ENCODE measurements at regions not wholly inside any gene's neighbourhood (a gene's known extent, or its start where the extent isn't known, plus 50 kb on each side); places are given as distances from the start of the nearest gene placed in this dataset.

DNA sequence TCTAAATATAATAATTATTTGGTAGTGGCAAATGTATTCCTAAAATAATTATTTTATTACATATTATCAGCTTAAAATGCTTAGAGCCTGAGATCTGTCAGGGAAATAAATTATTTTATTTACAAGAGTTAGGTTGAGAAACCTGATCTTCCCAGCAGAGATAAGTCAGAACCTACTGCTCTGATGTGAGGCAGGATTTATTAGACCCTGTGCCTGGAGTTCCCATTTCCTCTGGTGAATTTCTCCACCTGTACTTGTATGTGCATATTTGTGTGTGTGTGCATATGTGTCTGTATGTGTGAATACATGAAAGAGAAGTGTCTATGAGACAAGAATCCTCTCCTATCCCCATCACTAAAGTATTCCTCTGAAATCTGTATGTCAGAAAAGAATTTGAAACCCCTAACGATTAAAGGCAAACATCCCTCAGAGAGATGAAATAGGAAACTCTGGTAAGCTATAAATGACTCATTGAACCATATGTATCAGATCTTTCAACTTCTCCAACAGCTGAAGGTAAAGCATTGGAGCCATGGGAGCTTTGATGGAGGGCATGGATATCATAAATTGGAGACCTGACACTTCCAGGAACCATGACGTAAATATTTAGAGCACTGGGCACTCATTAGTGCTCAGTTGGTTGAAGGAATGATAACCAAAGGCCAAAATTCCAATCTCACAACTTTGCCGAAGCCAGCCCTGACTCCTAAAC lies 190.9 kb downstream of the XPNPEP1 start:
- ATAC-seq (no peak), DNase-seq (ENCODE audit: low read depth, low spot score) (no peak)
- Histone ChIP-seq H3K4me3 (replicated peaks in 1 of 2; ENCODE audit: low read depth in 1 of 2, low read length in 2 of 2) (no peak overlapping the region), H3K9me3 (ENCODE audit: control insufficient read depth in 1 of 2, insufficient read depth in 1 of 2, low read depth in 1 of 2, low read length in 2 of 2) (no peaks in the 10 kb centered on the region), H3K36me3 (ENCODE audit: control insufficient read depth in 1 of 2, insufficient read depth in 2 of 2, low read length in 2 of 2) (no peaks in the 10 kb centered on the region), H3K27ac (ENCODE audit: low read depth, low read length) (no peak overlapping the region), H3K4me1 (ENCODE audit: control insufficient read depth in 1 of 2, insufficient read depth in 2 of 2, low read length in 2 of 2) (no peaks in the 10 kb centered on the region), H3K27me3 (ENCODE audit: insufficient read depth, low read length) (no peaks in the 10 kb centered on the region), H3K79me2 (ENCODE audit: insufficient read depth, low read length) (no peaks in the 10 kb centered on the region), H3K4me2 (ENCODE audit: low read length) (no peak overlapping the region), H2AFZ (ENCODE audit: low read depth, low read length, poor library complexity, severe bottlenecking) (no peak overlapping the region), H3K9ac (ENCODE audit: low read length) (no peak overlapping the region), H4K20me1 (ENCODE audit: insufficient read depth) (no peaks in the 10 kb centered on the region), H3K9me2 (ENCODE audit: insufficient read depth) (no peaks in the 10 kb centered on the region)
- RAD21 ChIA-PET (ENCODE audit: low non-redundant PET in 1 of 2, low total read pairs in 2 of 2, uncharacterized antibody in 2 of 2, unreplicated experiment in 2 of 2): no interaction called here
- POLR2A ChIA-PET: no interaction called here
- CTCF ChIA-PET: no interaction called here
- no peak for TF ChIP-seq EZH2phosphoT487 (IDR thresholded peaks at IDR 0.05; ENCODE audit: borderline replicate concordance)
- no peak for TF ChIP-seq POLR2A (IDR thresholded peaks at IDR 0.05; ENCODE audit: borderline replicate concordance, extremely low read depth, insufficient read depth, insufficient read length)
- no peak for TF ChIP-seq JUND (IDR thresholded peaks at IDR 0.05)
- TF ChIP-seq, protein P1, sequence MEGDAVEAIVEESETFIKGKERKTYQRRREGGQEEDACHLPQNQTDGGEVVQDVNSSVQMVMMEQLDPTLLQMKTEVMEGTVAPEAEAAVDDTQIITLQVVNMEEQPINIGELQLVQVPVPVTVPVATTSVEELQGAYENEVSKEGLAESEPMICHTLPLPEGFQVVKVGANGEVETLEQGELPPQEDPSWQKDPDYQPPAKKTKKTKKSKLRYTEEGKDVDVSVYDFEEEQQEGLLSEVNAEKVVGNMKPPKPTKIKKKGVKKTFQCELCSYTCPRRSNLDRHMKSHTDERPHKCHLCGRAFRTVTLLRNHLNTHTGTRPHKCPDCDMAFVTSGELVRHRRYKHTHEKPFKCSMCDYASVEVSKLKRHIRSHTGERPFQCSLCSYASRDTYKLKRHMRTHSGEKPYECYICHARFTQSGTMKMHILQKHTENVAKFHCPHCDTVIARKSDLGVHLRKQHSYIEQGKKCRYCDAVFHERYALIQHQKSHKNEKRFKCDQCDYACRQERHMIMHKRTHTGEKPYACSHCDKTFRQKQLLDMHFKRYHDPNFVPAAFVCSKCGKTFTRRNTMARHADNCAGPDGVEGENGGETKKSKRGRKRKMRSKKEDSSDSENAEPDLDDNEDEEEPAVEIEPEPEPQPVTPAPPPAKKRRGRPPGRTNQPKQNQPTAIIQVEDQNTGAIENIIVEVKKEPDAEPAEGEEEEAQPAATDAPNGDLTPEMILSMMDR (IDR thresholded peaks at IDR 0.05 in 2 of 3, conservative IDR thresholded peaks at IDR 0.05 in 1 of 3; ENCODE audit: borderline replicate concordance in 1 of 3, insufficient read depth in 1 of 3, low read depth in 2 of 3, low read length in 2 of 3): no peak
- TF ChIP-seq EZH2 (IDR thresholded peaks at IDR 0.05): no peak
- no peak for TF ChIP-seq SRF (IDR thresholded peaks at IDR 0.05; ENCODE audit: low read depth)
- TF ChIP-seq EGR1 (IDR thresholded peaks at IDR 0.05; ENCODE audit: low read depth): no peak
- TF ChIP-seq CBX3 (IDR thresholded peaks at IDR 0.05; ENCODE audit: low read depth): no peak
- TF ChIP-seq, protein P2, sequence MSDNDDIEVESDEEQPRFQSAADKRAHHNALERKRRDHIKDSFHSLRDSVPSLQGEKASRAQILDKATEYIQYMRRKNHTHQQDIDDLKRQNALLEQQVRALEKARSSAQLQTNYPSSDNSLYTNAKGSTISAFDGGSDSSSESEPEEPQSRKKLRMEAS (IDR thresholded peaks at IDR 0.05): no peak
- TF ChIP-seq FOSL1 (IDR thresholded peaks at IDR 0.05; ENCODE audit: low read depth): no peak
- no peak for TF ChIP-seq ZFX (IDR thresholded peaks at IDR 0.05)
- TF ChIP-seq CEBPB (IDR thresholded peaks at IDR 0.05; ENCODE audit: low read depth): no peak
- TF ChIP-seq RAD21 (IDR thresholded peaks at IDR 0.05; ENCODE audit: low read depth): no peak
- no peak for TF ChIP-seq YY1 (IDR thresholded peaks at IDR 0.05; ENCODE audit: extremely low read depth, insufficient replicate concordance, low read depth, low read length)
- TF ChIP-seq, protein P3, sequence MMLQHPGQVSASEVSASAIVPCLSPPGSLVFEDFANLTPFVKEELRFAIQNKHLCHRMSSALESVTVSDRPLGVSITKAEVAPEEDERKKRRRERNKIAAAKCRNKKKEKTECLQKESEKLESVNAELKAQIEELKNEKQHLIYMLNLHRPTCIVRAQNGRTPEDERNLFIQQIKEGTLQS (IDR thresholded peaks at IDR 0.05): no peak
- TF ChIP-seq, protein P4, sequence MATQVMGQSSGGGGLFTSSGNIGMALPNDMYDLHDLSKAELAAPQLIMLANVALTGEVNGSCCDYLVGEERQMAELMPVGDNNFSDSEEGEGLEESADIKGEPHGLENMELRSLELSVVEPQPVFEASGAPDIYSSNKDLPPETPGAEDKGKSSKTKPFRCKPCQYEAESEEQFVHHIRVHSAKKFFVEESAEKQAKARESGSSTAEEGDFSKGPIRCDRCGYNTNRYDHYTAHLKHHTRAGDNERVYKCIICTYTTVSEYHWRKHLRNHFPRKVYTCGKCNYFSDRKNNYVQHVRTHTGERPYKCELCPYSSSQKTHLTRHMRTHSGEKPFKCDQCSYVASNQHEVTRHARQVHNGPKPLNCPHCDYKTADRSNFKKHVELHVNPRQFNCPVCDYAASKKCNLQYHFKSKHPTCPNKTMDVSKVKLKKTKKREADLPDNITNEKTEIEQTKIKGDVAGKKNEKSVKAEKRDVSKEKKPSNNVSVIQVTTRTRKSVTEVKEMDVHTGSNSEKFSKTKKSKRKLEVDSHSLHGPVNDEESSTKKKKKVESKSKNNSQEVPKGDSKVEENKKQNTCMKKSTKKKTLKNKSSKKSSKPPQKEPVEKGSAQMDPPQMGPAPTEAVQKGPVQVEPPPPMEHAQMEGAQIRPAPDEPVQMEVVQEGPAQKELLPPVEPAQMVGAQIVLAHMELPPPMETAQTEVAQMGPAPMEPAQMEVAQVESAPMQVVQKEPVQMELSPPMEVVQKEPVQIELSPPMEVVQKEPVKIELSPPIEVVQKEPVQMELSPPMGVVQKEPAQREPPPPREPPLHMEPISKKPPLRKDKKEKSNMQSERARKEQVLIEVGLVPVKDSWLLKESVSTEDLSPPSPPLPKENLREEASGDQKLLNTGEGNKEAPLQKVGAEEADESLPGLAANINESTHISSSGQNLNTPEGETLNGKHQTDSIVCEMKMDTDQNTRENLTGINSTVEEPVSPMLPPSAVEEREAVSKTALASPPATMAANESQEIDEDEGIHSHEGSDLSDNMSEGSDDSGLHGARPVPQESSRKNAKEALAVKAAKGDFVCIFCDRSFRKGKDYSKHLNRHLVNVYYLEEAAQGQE (IDR thresholded peaks at IDR 0.05; ENCODE audit: low read depth): no peak
- TF ChIP-seq ELF1 (IDR thresholded peaks at IDR 0.05; ENCODE audit: borderline replicate concordance, low read depth): no peak
- TF ChIP-seq, protein P5, sequence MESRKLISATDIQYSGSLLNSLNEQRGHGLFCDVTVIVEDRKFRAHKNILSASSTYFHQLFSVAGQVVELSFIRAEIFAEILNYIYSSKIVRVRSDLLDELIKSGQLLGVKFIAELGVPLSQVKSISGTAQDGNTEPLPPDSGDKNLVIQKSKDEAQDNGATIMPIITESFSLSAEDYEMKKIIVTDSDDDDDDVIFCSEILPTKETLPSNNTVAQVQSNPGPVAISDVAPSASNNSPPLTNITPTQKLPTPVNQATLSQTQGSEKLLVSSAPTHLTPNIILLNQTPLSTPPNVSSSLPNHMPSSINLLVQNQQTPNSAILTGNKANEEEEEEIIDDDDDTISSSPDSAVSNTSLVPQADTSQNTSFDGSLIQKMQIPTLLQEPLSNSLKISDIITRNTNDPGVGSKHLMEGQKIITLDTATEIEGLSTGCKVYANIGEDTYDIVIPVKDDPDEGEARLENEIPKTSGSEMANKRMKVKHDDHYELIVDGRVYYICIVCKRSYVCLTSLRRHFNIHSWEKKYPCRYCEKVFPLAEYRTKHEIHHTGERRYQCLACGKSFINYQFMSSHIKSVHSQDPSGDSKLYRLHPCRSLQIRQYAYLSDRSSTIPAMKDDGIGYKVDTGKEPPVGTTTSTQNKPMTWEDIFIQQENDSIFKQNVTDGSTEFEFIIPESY (IDR thresholded peaks at IDR 0.05; ENCODE audit: extremely low read depth, insufficient replicate concordance, low read length): no peak
- BruUV-seq (replicated peaks): no TSS peak
- intact Hi-C loops (cut with micrococcal nuclease): no loop called here

All from HCT116 (cell line).